PFSK-1 (cell line): ENCODE measurements at regions not wholly inside any gene's neighbourhood (a gene's known extent, or its start where the extent isn't known, plus 50 kb on each side); places are given as distances from the start of the nearest gene placed in this dataset.

Source experiments
- POLR2AphosphoS5 ChIP-seq: IDR thresholded peaks from 2 replicates; pipeline ENCODE4 v1.6.1; 2012; ENCODE audit warnings: low read depth, mild to moderate bottlenecking, control low read depth, low read length, moderate library complexity
- REST ChIP-seq, 2 experiments: IDR thresholded peaks; 2 replicates each; pipeline versions ENCODE4 v1.6.1 to v1.8.0; 2011 to 2012; ENCODE audit warnings: low read depth in 2 of 2, low read length in 2 of 2, control low read depth in 1 of 2, inconsistent platforms in 1 of 2, mild to moderate bottlenecking in 1 of 2, moderate library complexity in 1 of 2; ENCODE audit not compliant: insufficient read depth in 1 of 2

- no peak for TF ChIP-seq REST (IDR thresholded peaks at IDR 0.05; ENCODE audit: insufficient read depth in 1 of 2, low read depth in 2 of 2, low read length in 2 of 2)
- TF ChIP-seq POLR2AphosphoS5 = no peak
Observed at GRCh38 chr6:30832864-30833263, 51.5 kb upstream of the DDR1 start.
